AG04450 (cell line): ENCODE measurements at regions not wholly inside any gene's neighbourhood (a gene's known extent, or its start where the extent isn't known, plus 50 kb on each side); places are given as distances from the start of the nearest gene placed in this dataset.
A peak's percentile ranks its signal among the peaks of the same experiment; 100 is the strongest.

ENCODE experiments used
- CTCF ChIA-PET: fragments of 300-600, 350-600 bp; formaldehyde crosslinking; extraction: SDS; loops from one replicate; lab custom pipeline; 2022; ENCODE audit warnings: antibody characterized with exemption, inconsistent platforms; lab: Charles Lee
- POLR2A ChIA-PET: fragments of 350-600 bp; formaldehyde crosslinking; extraction: SDS; loops from one replicate; lab custom pipeline; 2021; ENCODE audit warnings: antibody characterized with exemption, inconsistent platforms; lab: Yijun Ruan, JAX
- DNase-seq: peaks from one replicate; pipeline ENCODE4 v3.0.0-alpha.2; 2011; ENCODE audit warnings: low read depth, low spot score
- H3K27ac ChIP-seq: one replicate; pipeline ENCODE4 v1.5.1; 2012; ENCODE audit warnings: low read depth, low read length, control low read depth
- H3K27me3 ChIP-seq: one replicate; pipeline ENCODE4 v1.6.0; 2012; ENCODE audit warnings: low read length; ENCODE audit not compliant: control insufficient read depth, insufficient read depth
- H3K4me3 ChIP-seq: 2 replicates; pipeline ENCODE4 v1.5.1; 2011; ENCODE audit warnings: mild to moderate bottlenecking, low read depth, low read length, control low read depth
- H3K9me3 ChIP-seq: 2 replicates; pipeline ENCODE4 v1.5.1; 2012; ENCODE audit warnings: low read length; ENCODE audit not compliant: control insufficient read depth, insufficient read depth
- CTCF ChIP-seq: IDR thresholded peaks from 2 replicates; pipeline ENCODE4 v1.5.1; 2011; ENCODE audit warnings: low read depth, low read length, control low read depth, inconsistent platforms

DNA sequence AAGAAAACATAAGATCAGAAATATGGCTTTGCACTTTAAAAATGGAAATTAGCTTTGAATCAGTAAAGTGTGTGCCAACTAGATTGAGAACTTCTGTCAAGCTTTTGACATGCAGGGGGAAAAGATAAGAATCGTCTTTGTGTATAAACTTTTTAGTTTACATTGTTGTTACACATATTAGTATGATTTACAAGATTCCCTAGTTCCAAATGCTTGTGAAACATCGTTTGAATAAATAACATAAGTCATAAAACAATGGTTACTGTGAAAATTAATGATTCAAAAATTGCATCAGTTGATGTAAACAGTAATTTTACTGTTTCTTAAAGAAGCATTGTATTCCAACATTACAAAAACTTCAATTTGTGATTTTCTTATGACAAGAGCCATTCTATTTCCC, 207.6 kb upstream of the MTPN start:
- ChIA-PET POLR2A (no interaction called here), CTCF (interaction anchor here (0.6 kb wide), 1 partner anchor 1441 kb away, joined by 3 read pairs; no protein-coding TSS in a partner anchor)
- Histone ChIP-seq H3K27ac (no peak overlapping the region), H3K9me3 (no peaks in the 10 kb centered on the region), H3K27me3 (no peaks in the 10 kb centered on the region), H3K4me3 (no peak overlapping the region)
- no peak for DNase-seq
- no peak for TF ChIP-seq CTCF

- TF ChIP-seq CTCF, result peak; percentile 45
- DNase-seq, result no peak
- CTCF ChIA-PET, result interaction anchor here (0.6 kb wide), 1 partner anchor 1442 kb away, joined by 3 read pairs; no protein-coding TSS in a partner anchor
- Histone ChIP-seq H3K4me3 (no peak overlapping the region), H3K27ac (no peak overlapping the region), H3K9me3 (no peaks in the 10 kb centered on the region), H3K27me3 (no peaks in the 10 kb centered on the region)
- POLR2A ChIA-PET, result no interaction called here
Observed at GRCh38 chr7:136183981-136184380, 206.8 kb upstream of the MTPN start.

DNA sequence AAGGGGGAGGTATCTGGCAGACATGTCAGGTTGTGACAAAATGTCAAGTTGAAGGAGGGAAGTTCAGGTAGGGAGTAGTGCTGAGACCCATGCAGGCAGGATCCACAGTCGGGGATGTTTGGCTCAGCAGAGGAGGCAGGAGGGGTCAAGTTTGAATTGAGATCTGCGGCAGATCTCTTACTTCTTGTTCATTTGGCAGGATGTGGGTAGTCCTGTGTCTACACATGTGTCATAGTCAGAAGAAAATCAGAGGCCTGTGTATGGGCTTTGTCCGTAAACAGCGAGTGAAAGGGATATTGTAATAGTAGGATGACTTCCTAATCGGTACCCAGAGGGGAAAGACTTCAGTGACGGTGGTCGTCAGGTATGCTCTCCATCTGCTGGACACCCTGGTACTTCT, 203.8 kb upstream of the MTPN start:
- no peak overlapping the region for H3K4me3 ChIP-seq
- H3K27ac ChIP-seq, result no peak overlapping the region
- CTCF ChIA-PET, result no interaction called here
- no peak for DNase-seq
- H3K27me3 ChIP-seq, result no peaks in the 10 kb centered on the region
- H3K9me3 ChIP-seq, result no peaks in the 10 kb centered on the region
- POLR2A ChIA-PET, result no interaction called here
- no peak for TF ChIP-seq CTCF

DNA sequence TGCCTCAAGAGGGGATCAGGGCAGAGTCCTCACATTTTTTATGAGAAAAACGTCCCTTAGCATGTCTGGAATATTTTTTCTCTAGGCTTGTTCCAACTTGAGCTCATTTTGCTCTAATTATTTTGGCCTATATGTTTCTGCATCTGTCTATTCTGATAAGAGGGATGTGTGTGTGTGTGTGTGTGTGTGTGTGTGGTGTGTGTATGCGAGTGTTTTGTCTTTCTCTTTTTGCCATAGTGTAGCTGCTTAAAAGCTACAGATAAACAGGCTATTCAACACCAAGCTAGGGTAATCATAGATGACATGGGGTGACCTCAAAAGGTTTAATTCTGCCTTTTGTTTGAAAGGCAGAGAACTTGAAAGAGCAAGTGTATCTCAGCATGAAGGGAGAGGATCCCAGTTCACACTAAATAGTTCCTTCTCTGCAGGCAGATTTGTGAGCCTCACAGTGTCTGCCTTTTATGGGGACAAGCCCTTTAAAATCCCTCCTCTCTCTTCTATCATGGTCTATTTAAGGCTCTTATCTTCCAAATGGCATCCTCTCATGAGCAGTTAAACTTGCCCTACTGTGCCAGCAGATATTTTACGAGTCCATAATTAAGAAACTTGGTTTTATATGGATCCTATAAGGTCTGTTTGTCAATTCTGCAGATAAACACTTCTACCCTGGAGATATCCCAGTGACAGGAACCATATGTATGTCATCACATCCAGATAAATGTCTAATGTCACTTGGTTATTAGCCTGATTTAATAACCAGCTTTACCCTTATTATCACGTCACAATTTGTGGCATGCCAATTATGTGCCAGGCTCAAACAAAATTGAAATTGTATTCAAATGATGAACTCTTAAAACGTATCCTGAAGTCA, 202.9 kb upstream of the MTPN start:
- DNase-seq, result no peak
- Histone ChIP-seq H3K4me3 (no peak overlapping the region), H3K27me3 (no peaks in the 10 kb centered on the region), H3K27ac (no peak overlapping the region), H3K9me3 (no peaks in the 10 kb centered on the region)
- CTCF ChIA-PET, result no interaction called here
- POLR2A ChIA-PET, result interaction anchor here (0.6 kb wide), 1 partner anchor 122 kb away, joined by 6 read pairs; no protein-coding TSS in a partner anchor
- no peak for TF ChIP-seq CTCF

GRCh38 chr7:136179154-136179553, 202.0 kb upstream of the MTPN start:
- ChIA-PET CTCF (no interaction called here), POLR2A (interaction anchor here (0.6 kb wide), 1 partner anchor 121 kb away, joined by 6 read pairs; no protein-coding TSS in a partner anchor)
- Histone ChIP-seq H3K9me3 (no peaks in the 10 kb centered on the region), H3K27me3 (no peaks in the 10 kb centered on the region), H3K27ac (no peak overlapping the region), H3K4me3 (no peak overlapping the region)
- no peak for TF ChIP-seq CTCF
- no peak for DNase-seq
